GM21737 (cell line): ENCODE measurements at regions not wholly inside any gene's neighbourhood (a gene's known extent, or its start where the extent isn't known, plus 50 kb on each side); places are given as distances from the start of the nearest gene placed in this dataset.

ENCODE experiments used
- ATAC-seq: cut with Tn5 transposase; IDR thresholded peaks from one replicate; pipeline ENCODE4 v1.9.1; 2021; ENCODE audit warnings: mild to moderate bottlenecking, moderate library complexity; ENCODE audit not compliant: unreplicated experiment

DNA sequence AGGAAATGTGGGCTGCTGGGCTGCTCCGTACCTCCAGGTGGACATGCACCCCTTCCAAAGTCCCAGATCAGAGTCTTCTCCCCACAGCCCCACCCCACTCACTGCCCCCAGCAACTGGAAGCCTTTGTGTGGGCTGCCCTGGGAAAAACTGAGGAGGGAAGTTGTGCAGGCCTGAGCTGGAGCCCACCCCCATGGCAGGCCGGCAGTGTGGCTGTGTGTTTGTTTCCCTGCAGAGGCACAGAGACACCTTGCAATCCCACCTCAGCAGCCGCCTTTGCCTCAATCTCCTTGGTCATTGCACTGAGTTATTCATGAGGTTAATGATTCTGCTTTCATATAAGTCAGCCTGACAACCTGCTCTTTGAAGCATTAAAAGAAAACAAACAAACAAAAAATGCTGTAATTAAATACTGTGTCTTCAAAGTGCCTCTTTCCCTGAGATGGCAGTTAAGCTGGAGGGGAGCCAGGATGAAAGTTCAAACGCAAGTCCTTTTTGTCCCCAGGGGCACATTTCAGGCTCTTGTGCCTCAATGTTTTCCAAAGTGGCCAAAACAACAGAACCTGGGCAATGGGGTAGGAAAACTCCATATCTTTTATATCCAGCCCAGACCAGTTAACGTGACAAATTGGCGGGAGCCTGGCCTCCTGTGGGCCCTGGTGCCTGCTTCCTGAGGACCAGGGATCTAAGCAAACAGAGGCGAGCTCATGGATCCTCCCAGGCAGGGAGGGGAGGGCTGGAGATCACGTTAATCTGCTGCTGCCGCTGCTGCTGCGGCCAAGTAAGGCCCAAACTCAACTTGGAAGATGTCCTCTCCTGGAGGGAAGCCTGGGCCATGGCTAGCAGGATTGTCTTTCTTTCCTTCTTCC, 51.9 kb upstream of the TSPAN11 start:
- ATAC-seq, result no peak

DNA sequence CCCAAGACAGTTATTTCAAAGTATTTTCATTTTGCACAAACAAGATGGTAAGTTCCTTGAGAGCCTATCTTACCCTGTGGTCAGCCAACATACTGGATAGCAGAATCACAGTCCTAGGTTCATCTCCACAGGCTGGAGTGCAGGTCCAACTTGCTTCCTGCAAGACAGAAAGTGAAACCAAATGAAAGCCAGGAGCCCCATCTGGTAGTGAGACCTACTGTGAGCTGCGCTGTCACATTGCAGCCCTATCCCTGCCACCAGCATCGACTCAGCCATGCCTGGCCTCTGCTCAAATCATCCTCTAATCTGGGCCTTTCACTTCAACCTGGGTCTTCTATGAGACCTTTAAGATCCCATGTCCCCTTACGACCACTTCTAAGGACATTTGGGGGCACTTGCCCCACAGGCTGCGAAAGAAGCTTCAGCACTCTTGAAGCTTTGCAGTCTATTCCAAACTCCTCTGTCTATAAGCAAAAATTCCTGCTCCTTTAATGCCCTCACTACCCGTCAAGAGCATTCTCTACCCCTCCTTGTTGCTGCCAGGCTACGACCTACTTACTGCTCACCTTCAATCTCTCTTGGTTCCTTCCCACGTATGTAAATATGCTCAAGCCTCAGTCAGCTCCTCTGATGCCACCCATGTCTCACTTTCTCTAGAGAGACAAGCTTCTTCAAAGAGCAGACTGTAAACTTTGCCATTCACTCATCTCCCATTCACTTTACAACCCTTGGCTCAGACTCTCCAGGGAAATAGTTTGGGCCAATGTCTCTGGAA, 55.9 kb upstream of the TSPAN11 start:
- ATAC-seq, result no peak

DNA sequence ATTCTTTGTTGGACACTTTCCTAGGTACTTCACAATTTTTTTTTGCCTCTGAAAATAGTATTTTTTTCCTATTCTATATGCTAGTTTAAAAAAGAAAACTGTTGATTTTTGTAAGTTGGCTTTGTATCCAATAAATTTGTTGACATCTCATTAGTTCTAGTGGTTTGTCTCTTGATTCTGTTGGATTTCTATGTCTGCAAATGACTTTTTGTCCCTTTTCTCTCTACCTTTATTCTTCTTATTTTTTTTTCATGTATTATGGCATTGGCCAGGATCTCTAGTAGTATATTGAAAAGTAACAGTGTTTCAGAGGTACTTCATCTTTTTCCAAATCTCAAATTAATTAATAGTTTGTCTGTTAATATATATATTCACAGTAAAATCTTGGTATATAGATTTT, 59.1 kb upstream of the TSPAN11 start:
- no peak for ATAC-seq

DNA sequence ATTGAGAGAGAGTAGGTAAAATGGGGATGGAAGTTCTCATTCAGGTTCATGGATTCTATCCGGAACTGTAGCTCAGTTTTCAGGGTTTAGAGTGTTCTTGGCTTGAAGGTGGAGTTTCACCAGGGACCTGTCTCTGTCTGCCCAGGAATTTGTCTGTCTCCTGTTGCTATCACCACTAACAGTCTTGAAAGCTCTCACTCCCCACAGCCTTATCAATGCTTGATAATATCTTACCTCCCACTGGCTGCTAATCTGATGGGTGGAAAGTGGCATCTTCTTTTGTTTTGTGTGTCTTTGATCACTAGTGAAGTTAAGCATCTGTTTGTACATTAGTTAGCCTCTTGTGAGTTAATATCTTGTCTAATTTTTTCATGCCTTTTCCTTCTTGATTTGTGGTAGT, 60.3 kb upstream of the TSPAN11 start:
- ATAC-seq, result no peak

DNA sequence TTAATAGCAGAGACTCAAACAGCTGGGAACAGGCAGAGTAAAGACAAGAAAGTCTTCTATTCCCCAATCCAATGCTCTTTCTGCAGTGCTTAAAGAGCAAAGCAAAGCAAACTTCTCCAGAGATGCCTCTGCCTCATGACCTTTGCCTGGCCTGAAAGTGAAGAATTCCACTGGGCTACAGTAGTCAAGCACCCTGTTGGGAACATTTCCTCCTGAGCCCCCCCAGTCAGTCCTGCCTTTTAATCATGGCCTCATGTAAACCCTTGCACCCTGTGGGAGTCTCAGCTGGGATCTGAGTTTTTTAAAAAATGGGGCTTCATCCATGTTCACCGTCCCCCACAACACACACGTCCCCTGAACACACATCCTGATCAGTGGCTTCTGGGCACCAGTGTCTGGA, 62.7 kb upstream of the TSPAN11 start:
- no peak for ATAC-seq

DNA sequence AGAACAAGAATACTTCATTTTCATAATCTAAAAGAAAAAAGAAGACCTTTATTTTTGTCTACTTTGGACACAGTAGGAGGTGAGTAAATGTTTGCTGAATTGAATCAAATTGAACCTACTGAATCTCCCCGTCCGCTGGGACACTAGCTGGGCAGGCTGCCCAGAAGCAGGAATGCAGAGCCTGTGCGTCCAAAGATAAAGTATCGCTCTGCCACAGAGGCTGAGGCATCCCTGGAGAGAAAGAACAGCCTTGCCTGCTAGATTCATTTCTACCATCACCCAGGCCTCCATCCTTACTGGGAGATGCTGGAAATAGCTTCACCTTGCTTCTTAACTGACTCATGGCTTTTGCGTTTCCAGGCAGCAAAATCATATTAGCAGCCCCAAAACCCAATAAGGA, 64.1 kb upstream of the TSPAN11 start:
- no peak for ATAC-seq

DNA sequence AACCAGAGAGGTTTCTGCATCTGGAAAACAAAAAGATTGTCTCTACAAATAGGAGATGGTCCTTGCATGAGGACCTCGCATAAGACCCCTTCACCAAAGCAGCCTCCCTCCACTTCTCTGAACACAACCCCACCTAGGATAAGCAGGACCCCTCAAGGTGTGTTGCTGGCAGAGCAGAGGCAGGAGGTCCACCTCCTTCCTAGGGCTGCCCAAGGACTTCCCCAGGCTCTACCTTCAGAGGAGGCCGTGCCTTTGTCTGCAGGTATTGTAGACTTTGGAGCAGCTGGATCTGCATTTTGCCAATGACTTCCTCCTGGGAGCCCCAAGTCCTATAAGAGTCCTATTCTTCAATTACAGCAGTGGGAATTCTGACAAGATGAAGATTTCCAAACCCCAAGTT, 67.3 kb upstream of the TSPAN11 start:
- ATAC-seq, result no peak

DNA sequence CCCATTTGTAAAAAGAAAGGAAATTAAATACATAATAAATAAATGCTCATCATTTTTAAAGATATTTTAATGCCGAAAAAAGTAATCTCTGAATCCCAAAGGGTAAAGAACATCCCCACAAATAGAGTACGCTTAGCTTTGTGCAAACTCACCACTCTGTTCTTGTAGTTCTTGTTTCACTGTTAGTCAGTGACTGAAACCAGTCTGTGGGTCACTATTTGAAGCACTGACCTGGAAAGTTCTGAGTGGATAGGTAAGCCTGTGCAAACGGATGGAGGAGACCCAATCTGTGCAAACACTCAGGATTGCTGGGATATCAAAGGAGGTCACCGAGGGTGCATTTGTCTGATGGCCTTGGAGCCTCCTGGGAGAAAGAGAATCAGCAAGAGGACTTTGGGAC, 68.1 kb upstream of the TSPAN11 start:
- no peak for ATAC-seq

DNA sequence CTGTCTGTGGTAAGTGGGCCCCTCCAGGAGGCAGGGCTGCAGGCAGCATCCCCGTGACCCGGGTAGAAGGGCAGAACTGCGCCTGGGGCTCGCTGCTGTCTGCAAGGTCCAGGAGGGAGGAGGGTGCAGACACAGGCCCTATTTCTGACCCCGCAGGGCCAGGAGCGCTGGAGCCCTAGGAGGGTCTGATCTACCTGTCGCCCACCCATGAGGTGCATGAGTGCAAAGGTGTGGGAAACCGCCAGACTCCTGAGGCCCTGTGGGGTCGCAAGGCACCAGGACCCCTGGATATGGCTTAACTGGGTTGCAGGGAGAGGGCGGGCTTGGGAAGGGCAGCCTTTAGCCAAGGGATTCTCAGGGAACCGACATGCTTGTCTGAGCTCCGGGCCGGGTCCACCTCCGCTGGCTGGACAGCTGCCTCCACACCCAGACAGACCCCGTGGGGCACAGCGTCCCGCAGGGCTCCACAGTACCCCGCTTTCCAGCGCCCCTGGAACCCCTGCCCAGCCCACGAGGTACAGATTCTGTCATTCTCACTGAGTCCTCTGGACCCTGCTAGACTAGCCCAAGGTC, 72.9 kb upstream of the TSPAN11 start:
- ATAC-seq, result no peak

DNA sequence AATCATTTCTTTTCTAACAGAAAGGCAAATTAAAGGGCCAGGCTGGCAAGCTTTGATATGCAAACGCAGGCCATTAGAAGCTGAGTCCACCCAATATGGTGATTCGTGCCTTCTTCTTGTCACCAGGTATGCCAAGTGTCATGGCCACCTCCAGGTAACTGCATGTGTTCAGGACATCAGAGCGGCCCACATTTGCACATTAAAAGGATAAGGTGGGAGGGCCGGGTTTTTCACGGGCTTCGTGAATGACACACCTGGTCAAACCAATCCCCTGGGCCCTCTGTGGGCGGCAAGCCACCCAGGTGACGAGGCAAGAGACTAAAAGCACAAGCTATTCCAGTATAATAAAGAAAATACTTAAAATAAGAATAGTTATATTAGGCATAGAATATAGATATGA, 75.9 kb upstream of the TSPAN11 start:
- no peak for ATAC-seq

DNA sequence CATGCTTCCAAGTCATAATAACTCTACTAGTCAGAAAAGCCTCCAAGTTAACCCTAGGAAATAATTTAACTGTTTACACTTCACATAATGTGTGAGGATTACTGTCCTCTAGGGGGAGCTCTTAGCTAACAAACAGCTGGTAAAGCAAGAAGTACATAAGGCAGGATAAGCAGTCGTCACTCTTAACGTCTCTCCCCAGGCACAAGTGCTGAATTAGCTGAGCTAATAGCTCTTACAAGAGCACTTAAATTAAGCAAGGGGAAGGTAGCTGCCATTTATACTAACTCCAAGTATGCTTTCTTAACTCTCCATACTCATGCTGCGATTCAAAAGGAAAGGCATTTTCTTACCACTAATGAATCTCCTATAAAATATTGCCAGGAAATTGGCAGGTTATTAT, 79.3 kb upstream of the TSPAN11 start:
- ATAC-seq, result no peak

DNA sequence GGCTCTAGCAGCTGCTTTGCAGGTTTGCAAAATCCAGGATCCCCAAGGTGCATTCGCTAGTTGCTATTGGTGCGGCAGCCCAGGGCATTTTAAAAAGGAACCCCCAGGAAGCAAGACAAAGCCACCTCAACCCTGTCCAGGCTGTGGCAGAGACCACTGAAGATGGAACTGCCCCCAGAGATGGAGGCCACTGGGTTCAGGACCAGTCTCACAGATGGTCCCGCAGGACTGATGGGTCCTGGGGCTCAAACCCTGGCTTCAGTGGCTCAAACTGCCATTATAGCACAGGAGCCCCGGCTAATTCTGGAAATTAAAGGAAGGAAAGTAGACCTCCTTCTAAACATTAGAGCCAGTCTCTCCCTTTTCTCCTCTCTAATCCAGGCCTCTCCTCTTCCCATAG, 79.8 kb upstream of the TSPAN11 start:
- no peak for ATAC-seq

DNA sequence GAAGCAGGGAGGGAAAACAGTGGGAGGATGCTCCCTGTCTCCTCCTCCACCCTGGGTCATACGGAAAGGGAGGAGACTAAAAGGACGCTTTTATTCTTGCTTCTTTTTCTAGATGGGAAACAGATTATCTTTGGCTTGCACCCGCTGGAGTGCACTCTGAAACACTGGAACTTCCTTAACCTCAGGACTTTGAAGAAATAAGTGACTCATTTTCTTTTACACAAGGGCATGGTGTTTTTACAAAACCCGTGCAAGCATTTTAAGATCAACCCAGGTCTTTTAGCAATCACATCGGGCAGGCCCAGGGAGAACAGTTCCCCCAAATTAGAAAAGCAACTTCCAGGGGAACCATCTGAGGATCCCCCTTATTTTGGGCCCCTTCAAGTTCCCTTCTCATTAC, 80.9 kb upstream of the TSPAN11 start:
- no peak for ATAC-seq

DNA sequence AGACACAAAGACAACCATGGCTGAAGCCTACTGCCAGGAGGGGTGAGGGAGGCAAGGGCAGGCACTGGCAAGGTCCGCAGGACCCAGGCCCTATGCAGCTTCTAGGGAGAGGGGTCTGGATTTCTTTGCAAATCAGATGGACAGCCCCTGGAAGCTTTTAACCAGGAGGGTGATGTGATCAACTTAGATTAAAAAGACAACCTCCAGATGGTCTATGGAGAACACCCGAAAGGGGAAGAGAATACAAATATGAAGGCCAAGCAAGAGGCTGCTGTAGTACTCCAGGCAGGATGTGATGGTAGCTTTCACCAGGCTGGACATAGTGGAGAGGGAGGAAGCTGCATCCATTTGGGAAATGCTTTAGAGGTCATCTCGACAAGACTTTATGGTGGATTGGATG, 83.3 kb upstream of the TSPAN11 start:
- no peak for ATAC-seq

DNA sequence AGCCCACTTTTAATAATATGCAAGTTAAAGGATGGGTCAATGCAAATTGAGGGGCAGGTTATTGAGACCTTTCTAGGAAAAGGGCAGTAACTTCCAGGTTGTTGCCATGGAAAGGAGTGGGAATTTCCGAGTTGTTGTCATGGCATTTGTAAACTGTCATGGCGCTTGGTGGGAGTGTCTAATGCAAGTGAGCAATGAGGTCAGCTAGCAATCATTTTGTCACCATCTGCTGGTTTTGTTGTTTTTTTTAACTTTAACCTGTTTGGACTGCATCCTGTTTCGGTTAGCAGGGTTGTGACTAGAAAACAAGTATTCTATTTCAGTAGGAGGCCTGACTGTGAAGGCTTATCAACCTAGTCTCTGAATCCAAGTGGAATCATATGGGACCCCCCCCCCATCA, 85.8 kb upstream of the TSPAN11 start:
- ATAC-seq, result no peak

DNA sequence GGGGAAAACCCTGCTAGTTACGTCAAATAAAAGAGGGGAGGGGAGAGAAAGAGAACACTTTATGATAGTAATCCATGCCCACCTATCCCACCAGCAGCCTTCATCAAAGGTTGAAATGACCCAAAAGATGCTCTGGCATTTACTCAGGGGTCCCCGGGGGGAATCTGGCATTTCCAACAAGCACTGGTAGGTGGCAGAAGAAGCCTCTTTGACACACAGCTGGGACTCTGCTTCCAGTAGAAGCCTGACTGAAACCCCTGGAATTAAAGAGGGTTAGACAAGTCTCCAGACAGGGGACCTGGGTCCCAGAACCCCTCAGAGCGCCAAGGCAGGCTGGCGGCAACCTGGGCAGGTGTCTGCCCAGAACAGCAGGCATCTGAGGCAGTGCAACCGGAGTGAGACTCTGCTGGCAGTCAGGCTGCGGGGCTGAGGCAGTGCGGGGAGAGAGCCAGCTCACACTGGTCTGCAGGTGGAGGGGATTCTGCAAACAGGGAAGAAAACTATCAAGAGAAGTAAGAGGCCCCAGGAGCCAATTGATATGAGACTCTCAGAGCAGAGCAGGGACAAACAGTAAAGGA, 85.0 kb upstream of the CAPRIN2 start:
- ATAC-seq, result no peak

DNA sequence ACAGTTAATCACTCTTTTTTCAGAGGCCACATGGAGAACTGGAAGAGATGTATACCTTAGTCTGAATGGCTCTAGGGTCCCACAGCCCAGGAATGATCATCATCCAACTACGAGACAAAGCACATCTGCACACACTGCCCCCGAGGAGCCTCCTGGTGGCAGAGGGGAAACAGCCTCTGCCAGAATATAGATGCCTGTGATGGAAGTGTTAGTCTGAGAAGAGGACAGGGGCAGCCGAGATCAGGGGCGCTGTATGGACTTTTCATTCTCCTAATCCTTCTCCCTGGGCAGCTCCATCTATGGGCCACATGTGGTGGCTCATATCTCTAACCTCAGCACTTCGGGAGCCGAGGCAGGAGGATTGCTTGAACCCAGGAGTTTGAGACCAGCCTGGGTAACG, 82.8 kb upstream of the CAPRIN2 start:
- no peak for ATAC-seq

DNA sequence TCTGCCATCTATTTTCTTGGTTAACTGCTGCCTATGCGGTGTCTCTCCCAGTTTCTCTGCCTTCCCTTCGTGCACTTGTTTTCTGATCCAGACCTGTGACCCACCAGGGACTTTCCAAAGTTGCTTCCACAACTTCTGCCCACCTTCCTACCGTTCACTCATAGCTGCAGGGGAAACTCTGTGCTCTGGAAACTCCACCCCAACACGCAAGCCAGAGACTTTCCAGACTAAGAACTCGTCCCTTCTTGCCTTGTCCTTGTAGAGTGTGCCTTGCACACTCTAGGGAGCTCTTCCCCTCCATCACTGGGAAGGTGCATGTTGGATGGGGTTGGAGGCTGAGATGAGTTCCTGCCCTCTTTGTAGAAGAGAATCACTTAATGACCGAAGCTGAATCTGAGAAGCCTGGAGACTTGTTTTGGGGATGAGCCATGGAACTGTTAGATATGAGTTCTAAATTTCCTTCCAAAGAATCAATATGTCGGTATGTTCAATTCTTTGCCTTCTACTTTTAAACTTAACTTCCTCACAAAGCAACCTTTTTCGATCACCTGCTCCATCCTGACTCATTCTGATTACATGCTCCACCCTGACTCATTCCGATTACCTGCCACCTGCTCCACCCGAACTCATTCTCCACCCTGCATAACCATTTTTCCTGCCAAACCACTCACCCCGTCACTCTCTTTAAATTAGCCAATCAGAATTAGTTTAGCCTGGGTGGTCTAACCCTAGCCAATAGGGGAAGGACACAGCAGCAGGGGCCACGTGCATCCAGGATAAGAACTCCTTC, 82.1 kb upstream of the CAPRIN2 start:
- no peak for ATAC-seq

DNA sequence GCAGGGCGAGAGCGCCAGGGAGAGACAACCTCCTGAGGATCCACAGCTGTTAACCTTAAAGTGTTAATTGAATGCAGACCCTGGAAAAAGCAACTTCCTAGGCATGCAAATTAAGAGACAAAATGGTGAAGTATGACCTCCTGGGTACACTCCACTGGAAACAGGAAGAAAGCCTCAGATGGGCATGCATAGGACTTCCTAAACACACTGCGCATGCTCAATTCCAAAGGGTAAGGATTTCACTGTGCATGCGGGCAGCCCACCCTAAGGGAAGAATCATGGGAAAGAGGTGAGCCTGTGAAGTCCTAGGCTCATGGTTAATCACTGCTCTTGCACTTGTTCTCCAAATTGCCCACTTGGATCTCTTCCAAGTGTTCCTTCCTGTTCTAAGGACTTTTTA, 80.5 kb upstream of the CAPRIN2 start:
- no peak for ATAC-seq

DNA sequence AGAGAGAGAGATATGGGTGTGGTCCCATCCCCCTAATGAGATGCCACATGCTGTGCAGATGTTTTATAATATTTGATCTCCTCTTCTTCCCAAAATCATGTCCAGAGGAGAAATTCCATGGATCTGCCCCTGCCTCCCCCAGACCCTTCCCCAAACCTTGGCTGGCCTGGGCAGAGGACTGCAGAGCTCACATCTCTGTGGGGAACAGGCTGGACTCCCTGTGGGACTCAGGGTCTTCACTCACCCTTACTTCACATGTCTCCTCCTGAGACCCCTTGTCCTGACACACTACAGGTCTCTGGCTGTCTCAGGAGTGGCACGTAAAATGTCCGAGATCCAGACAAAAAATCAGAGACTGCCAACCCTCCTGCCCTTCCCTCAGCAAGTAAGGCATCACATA, 76.0 kb upstream of the CAPRIN2 start:
- ATAC-seq, result no peak

DNA sequence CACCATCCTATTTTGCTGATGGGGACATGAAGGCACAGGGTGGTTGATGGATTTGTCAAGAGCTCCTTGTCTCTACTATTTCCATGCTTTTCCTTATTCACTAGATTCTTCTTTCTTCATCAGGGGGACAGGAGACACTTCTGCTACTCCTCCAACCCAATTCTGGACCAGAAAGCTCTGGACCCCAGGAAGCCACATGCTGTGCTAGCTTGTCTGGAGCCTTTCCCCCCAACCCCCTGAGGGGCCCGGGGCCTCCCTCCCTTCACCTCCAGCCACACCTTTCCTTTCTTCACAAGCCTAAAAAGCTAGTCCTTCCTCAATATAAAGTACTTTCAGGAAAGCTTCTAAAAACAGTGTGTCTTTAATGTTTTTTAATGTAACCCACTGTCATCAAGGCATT, 75.1 kb upstream of the CAPRIN2 start:
- ATAC-seq, result no peak
